ENCODE measurements at regions not wholly inside any gene's neighbourhood (a gene's known extent, or its start where the extent isn't known, plus 50 kb on each side); places are given as distances from the start of the nearest gene placed in this dataset.

DNA sequence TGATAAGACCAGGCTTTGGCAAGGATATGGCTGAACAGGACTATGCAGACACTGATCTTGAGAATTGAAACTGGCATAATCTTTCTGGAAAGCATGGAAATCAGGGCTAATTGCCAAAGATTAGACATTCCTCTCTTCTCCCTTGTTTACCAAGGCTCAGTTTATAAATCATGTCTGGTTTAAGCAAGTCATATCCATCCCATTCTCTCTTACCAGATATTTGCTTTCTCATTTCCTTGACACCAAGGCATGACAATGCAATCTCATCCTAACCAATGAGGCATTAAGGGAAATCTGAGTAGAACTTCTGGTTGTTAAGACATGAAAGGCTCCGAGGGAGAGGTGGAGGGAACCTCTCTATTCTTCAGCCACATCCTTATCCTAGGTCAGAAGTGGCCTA lies 110.3 kb upstream of the CEP85L start:
- no peak for DNase-seq

- no peak for DNase-seq
Measured at GRCh38 chr6:118758946-118759345, 107.6 kb upstream of the CEP85L start.

GRCh38 chr6:118755941-118756646 lies 104.7 kb upstream of the CEP85L start:
- DNase-seq, result no peak

GRCh38 chr6:118752803-118753202 lies 101.4 kb upstream of the CEP85L start:
- DNase-seq, result no peak

GRCh38 chr6:118751072-118751471 lies 99.7 kb upstream of the CEP85L start:
- DNase-seq, result no peak

DNA sequence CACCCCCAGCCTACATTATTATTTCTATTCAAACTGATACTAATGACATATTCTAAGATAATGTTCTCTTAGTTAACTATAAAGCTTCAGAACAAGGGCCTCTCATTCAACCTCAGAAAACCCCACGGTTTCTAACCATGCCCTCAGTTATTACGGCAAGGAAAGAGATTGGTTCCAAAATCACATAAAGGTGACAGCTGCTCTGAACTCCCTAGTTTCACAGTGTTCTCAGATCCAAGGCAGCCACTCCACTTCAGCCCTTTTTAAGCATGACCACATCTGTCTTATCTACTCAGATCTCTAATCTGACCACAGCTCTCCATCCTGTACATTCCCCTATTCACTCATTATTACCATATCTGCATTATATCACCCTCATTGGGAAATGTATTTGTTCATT lies 98.8 kb upstream of the CEP85L start:
- no peak for DNase-seq

DNA sequence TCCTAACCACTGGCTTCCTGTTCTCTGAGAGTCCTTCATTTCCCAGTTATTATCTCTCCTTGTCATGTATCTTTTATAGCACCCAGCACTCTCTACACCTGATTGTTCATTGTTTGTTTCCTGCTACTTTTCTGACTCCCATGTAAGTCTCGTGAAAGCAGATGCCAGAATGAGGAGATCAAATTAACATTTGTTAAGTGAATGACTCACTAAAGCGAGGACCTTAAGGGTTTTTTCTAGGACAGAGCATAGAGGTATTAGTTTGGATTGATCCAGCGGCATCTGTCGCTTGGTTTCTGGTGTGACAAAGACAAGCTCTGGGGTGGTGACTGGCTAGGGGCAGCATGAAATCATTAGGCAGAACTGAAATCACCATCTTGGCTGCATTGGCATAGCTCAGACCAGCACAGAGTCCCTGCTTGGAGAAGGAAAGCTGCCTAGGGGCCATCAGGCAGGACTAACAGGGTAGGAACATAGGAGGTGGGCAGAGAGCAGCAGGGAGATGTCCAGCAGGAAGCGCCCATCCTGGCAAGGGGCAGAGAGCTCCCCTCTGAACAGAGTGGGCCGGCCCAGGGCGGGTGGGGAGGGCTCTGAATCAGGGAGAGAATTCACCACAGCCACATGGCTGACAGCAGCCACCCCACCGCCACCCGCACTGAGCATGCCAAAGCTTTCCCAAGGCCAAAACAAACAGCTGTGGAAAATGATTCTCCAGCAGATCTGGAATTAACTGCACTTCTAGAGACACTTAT lies 97.1 kb upstream of the CEP85L start:
- DNase-seq, result peak; percentile 83

GRCh38 chr6:118746825-118747174 lies 95.4 kb upstream of the CEP85L start:
- no peak for DNase-seq

- DNase-seq, result no peak
Measured at GRCh38 chr6:118746145-118746824, 94.9 kb upstream of the CEP85L start.

GRCh38 chr6:118745156-118745555 lies 93.8 kb upstream of the CEP85L start:
- DNase-seq, result no peak

DNA sequence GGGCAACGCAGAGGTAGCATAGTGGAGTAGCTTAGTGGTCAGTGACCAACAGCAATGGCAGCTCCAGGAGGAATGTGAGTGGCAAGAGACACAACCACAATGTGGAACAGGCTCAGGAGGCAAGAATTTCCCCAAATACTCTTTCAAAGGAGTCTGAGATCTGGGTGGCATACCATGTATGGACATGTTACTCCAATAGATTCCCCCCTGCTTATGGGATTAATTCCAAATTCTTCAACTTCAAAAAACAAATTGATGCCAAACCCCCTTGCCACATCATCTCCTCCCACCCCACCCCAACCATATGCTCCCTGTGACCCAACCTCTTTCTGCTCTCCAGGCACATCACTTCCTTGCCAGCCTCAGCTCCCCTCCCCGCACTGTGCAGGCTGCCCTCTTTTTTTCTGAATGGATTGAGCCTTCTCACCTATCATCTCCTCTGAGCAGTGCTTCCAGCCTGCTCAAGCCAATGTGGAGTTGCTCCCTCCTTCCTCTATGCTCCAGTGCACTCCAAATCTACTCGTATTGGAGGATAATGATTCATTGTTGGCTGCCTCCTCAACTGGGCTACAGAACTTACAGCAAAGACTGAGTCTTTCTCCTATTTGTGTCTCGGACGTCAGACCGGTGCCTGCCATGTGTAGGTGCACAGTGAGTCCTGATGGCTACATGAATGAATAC lies 93.0 kb upstream of the CEP85L start:
- no peak for DNase-seq

GRCh38 chr6:118743746-118744145 lies 92.4 kb upstream of the CEP85L start:
- DNase-seq, result no peak

GRCh38 chr6:118740372-118740771 lies 89.0 kb upstream of the CEP85L start:
- DNase-seq, result no peak

- DNase-seq, result no peak
Measured at GRCh38 chr6:118739696-118740353, 88.4 kb upstream of the CEP85L start.

DNA sequence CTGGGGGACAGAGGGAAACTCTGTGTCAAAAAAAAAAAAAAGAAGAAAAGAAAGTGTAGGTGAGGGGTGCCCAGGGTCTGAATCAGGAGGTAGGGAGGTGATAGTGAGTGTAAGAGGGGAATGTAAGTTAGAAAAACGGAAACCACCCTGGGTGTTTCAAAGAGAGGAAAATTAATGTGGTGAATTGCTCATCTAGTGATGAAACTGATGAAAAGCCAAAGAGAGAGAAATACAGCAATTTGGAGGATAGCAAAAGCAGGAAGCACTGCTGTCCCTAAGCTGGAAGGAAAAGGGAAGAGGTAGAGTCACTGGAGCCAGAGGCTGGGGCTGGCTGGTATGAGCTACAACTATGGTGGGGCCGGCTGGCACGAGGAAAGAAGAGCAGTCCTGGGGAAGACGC lies 85.0 kb upstream of the CEP85L start:
- no peak for DNase-seq

DNA sequence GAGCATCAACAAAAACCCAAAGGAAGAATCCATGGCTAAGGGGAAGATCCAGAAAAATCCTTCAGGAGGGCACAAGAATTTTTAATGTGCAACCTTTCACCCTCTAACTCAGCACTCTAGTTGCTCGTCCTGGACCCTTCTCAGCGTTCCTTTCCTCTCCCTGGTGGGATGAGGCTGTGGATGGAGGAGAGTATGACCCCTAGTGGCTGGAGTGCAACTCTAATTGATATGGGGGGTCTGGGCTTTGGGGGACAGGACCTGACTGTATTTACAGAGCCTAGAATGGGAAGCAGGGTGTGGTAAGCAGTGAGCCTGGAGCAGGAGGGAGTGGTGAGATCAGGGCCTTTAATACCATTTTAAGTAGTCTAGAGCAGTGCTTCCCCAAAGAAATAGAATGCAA lies 83.9 kb upstream of the CEP85L start:
- DNase-seq, result no peak

- no peak for DNase-seq
Measured at GRCh38 chr6:118725944-118726343, 74.6 kb upstream of the CEP85L start.

DNA sequence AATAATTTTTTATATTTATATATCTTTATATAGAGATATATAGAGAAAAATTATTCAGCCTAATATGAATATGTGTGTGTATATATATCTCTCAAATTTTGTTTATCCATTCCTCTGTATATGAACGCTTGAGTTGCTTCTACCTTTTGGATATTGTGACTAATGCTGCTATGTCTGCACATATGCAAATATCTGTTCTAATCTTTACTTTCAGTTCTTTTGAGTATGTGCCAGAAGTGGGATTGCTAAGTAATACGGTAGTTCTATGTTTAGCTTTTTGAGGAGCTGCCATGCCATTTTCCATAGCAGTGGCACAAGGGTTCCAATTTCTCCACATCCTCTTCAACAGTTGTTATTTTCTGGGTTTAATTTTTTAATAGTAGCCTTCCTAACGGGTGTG lies 72.8 kb upstream of the CEP85L start:
- DNase-seq, result no peak

- no peak for DNase-seq
Measured at GRCh38 chr6:118722829-118723813, 71.7 kb upstream of the CEP85L start.

- no peak for DNase-seq
Measured at GRCh38 chr6:118720125-118720473, 68.7 kb upstream of the CEP85L start.

DNA sequence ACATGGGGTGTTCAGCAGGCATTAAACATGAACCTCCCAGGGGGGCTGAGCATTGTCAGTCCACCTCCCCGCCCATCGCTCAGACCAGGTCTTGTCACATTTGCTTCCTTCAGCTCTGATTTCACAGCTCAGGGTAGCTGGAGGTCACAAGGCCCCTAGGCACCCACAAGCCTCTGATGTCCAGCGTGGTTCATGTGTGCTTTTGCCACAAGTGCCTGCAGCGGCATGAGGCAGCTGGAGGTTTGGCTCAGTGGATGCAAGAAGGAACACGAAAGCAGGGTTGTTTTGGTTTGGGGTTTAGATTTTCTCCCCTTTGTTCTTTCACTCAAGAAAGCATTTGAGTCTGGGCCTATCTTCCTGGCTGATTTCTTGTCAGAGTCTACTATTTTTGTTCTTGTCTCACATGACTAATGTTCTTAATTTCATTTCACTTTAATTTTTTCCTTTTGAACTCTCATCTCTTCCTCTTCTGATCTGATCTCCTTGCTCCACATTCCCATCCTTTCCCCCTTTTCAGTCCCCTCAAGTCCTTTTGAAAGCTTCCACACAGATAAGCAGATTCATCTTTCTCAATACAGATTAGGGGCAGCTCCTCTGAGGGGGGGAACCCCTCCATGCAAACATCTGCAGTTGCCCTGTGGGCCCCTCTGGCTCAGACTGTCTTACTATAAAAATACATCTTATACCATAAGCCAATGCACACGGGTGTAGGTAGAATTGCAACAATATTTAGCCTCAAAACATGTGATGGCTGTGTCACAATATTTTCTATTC lies 68.1 kb upstream of the CEP85L start:
- no peak for DNase-seq
